NCI-H2029 treated with DMSO at 0.1 percent for 48 hours (cell line): ENCODE measurements at regions not wholly inside any gene's neighbourhood (a gene's known extent, or its start where the extent isn't known, plus 50 kb on each side); places are given as distances from the start of the nearest gene placed in this dataset.

ENCODE experiments used
- DNase-seq: peaks from one replicate; lab custom pipeline; 2025; lab: John Stamatoyannopoulos, UW

GRCh38 chr11:113579292-113579940, 104.2 kb upstream of the DRD2 start:
- DNase-seq: no peak

- no peak for DNase-seq
Measured at GRCh38 chr11:113578715-113579250, 103.6 kb upstream of the DRD2 start.

GRCh38 chr11:113578033-113578380, 102.8 kb upstream of the DRD2 start:
- DNase-seq: no peak

GRCh38 chr11:113577356-113578032, 102.3 kb upstream of the DRD2 start:
- DNase-seq: peak; percentile 64

- no peak for DNase-seq
Measured at GRCh38 chr11:113574586-113574985, 99.4 kb upstream of the DRD2 start.

- DNase-seq: no peak
Measured at GRCh38 chr11:113574171-113574570, 99.0 kb upstream of the DRD2 start.

GRCh38 chr11:113572136-113572735, 97.0 kb upstream of the DRD2 start:
- no peak for DNase-seq

- DNase-seq: no peak
Measured at GRCh38 chr11:113571531-113571930, 96.3 kb upstream of the DRD2 start.

GRCh38 chr11:113570906-113571305, 95.7 kb upstream of the DRD2 start:
- DNase-seq: no peak

GRCh38 chr11:113569391-113569790, 94.2 kb upstream of the DRD2 start:
- no peak for DNase-seq

- peak; percentile 34 for DNase-seq
Measured at GRCh38 chr11:113568566-113568965, 93.4 kb upstream of the DRD2 start.

GRCh38 chr11:113567867-113568544, 92.8 kb upstream of the DRD2 start:
- DNase-seq: no peak

- DNase-seq: no peak
Measured at GRCh38 chr11:113567097-113567496, 91.9 kb upstream of the DRD2 start.

- no peak for DNase-seq
Measured at GRCh38 chr11:113564527-113565130, 89.4 kb upstream of the DRD2 start.

GRCh38 chr11:113563766-113564526, 88.7 kb upstream of the DRD2 start:
- no peak for DNase-seq

GRCh38 chr11:113562981-113563461, 87.8 kb upstream of the DRD2 start:
- DNase-seq: no peak

GRCh38 chr11:113562576-113562975, 87.4 kb upstream of the DRD2 start:
- no peak for DNase-seq

GRCh38 chr11:113557926-113558325, 82.7 kb upstream of the DRD2 start:
- DNase-seq: no peak

- DNase-seq: no peak
Measured at GRCh38 chr11:113556036-113556435, 80.8 kb upstream of the DRD2 start.

GRCh38 chr11:113555071-113555619, 79.9 kb upstream of the DRD2 start:
- DNase-seq: no peak

- DNase-seq: no peak
Measured at GRCh38 chr11:113554526-113554925, 79.3 kb upstream of the DRD2 start.
